ENCODE measurements at regions not wholly inside any gene's neighbourhood (a gene's known extent, or its start where the extent isn't known, plus 50 kb on each side); places are given as distances from the start of the nearest gene placed in this dataset.

DNA sequence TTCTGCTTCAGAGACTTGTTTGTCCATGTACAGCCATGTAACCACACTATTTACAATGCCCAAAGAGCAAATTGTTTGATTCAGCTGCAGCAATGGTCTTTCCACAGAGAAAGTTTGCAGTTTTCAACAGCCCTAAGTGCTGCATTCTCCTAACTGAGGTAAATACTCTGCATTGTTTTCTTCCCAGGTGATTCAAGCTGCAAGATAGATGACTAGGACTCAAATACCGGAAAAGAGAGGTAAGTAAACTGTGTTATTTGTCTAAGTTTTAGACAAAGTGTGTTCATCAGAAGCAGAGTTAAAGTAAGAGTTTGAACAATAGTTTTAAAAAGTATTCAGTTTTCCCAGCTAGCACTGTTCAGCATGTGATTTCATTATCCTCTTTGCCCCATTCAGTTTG, 1046.7 kb upstream of the C9orf72 start:
- Histone ChIP-seq H3K4me3 (ENCODE audit: low read depth, low read length, poor library complexity, severe bottlenecking) (no peak overlapping the region), H3K9me3 (ENCODE audit: low read length) (no peaks in the 10 kb centered on the region), H3K9me2 (ENCODE audit: low read depth, low read length) (no peaks in the 10 kb centered on the region), H3K36me3 (ENCODE audit: insufficient read depth, low read length) (no peaks in the 10 kb centered on the region), H3K4me1 (ENCODE audit: insufficient read depth, low read length, severe bottlenecking) (no peaks in the 10 kb centered on the region), H3K27ac (ENCODE audit: low read depth, low read length, poor library complexity, severe bottlenecking) (no peak overlapping the region), H3K27me3 (ENCODE audit: insufficient read depth, low read length) (no peaks in the 10 kb centered on the region), H4K20me1 (ENCODE audit: insufficient read depth, low read length) (no peaks in the 10 kb centered on the region), H3F3A (ENCODE audit: insufficient read depth, low read length) (no peaks in the 10 kb centered on the region), H2AFZ (ENCODE audit: low read length) (no peak overlapping the region), H3K4me2 (ENCODE audit: low read length) (no peak overlapping the region), H3K9ac (ENCODE audit: low read length) (no peak overlapping the region), H3K79me2 (ENCODE audit: insufficient read depth, low read length) (no peaks in the 10 kb centered on the region)
- TF ChIP-seq CTCF (IDR thresholded peaks at IDR 0.05; ENCODE audit: low read length) (no peak), EZH2 (IDR thresholded peaks at IDR 0.05; ENCODE audit: borderline replicate concordance, low read length) (no peak)

DNA sequence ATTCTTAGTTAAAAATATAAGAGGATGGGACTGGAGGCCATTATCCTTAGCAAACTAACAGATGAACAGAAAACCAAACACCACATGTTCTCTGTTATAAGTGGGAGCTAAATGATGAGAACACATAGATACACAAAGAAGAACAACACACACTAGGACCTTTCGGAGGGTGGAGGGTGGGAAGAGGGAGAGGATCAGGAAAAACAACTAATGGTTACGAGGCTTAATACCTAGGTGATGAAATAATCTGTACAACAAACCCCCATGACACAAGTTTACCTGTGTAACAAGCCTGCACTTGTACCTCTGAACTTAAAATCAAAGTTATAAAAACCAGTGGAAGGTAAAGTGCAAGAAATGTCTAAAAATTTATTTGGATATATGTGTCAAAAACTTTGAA, 1047.4 kb upstream of the C9orf72 start:
- no peak overlapping the region for H2AFZ ChIP-seq (ENCODE audit: low read length)
- no peak overlapping the region for H3K9ac ChIP-seq (ENCODE audit: low read length)
- no peak overlapping the region for H3K27ac ChIP-seq (ENCODE audit: low read depth, low read length, poor library complexity, severe bottlenecking)
- H3K27me3 ChIP-seq (ENCODE audit: insufficient read depth, low read length) = no peaks in the 10 kb centered on the region
- H3K4me1 ChIP-seq (ENCODE audit: insufficient read depth, low read length, severe bottlenecking) = no peaks in the 10 kb centered on the region
- no peak overlapping the region for H3K4me2 ChIP-seq (ENCODE audit: low read length)
- H3K9me3 ChIP-seq (ENCODE audit: low read length) = no peaks in the 10 kb centered on the region
- H3K79me2 ChIP-seq (ENCODE audit: insufficient read depth, low read length) = no peaks in the 10 kb centered on the region
- no peaks in the 10 kb centered on the region for H4K20me1 ChIP-seq (ENCODE audit: insufficient read depth, low read length)
- no peaks in the 10 kb centered on the region for H3F3A ChIP-seq (ENCODE audit: insufficient read depth, low read length)
- no peaks in the 10 kb centered on the region for H3K36me3 ChIP-seq (ENCODE audit: insufficient read depth, low read length)
- H3K9me2 ChIP-seq (ENCODE audit: low read depth, low read length) = no peaks in the 10 kb centered on the region
- TF ChIP-seq CTCF (IDR thresholded peaks at IDR 0.05; ENCODE audit: low read length) = no peak
- TF ChIP-seq EZH2 (IDR thresholded peaks at IDR 0.05; ENCODE audit: borderline replicate concordance, low read length) = no peak
- H3K4me3 ChIP-seq (ENCODE audit: low read depth, low read length, poor library complexity, severe bottlenecking) = no peak overlapping the region

DNA sequence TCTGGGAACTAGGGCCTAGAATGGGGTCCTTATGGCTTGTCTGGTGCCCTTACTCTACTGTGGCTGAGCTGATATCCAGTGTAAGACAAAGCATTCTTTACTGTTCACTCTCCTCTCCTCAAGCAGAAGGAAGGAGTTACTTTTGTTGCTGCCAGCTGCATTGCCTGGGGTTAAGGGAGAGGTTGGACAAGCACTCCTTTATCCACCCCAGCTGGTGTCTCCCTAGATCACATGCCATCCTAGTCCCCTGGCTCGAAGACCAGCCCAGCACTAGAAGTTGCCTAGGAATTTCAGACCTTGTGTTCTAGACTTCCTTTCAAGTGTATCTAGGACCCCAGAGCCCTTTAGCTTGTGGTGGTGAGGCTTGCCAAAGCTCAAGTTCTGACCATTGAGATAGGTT, 1051.5 kb upstream of the C9orf72 start:
- TF ChIP-seq EZH2 (IDR thresholded peaks at IDR 0.05; ENCODE audit: borderline replicate concordance, low read length) (no peak), CTCF (IDR thresholded peaks at IDR 0.05; ENCODE audit: low read length) (no peak)

More for the DNA sequence above, 1051.5 kb upstream of the C9orf72 start:
- Histone ChIP-seq H4K20me1 (ENCODE audit: insufficient read depth, low read length) (no peaks in the 10 kb centered on the region), H3K4me1 (ENCODE audit: insufficient read depth, low read length, severe bottlenecking) (no peaks in the 10 kb centered on the region), H3K9me3 (ENCODE audit: low read length) (no peaks in the 10 kb centered on the region), H3K27ac (ENCODE audit: low read depth, low read length, poor library complexity, severe bottlenecking) (no peak overlapping the region), H3K9ac (ENCODE audit: low read length) (no peak overlapping the region), H3K36me3 (ENCODE audit: insufficient read depth, low read length) (no peaks in the 10 kb centered on the region), H3F3A (ENCODE audit: insufficient read depth, low read length) (no peaks in the 10 kb centered on the region), H3K27me3 (ENCODE audit: insufficient read depth, low read length) (no peaks in the 10 kb centered on the region), H3K79me2 (ENCODE audit: insufficient read depth, low read length) (no peaks in the 10 kb centered on the region), H3K4me2 (ENCODE audit: low read length) (no peak overlapping the region), H2AFZ (ENCODE audit: low read length) (no peak overlapping the region), H3K4me3 (ENCODE audit: low read depth, low read length, poor library complexity, severe bottlenecking) (no peak overlapping the region), H3K9me2 (ENCODE audit: low read depth, low read length) (no peaks in the 10 kb centered on the region)
